ENCODE measurements at regions not wholly inside any gene's neighbourhood (a gene's known extent, or its start where the extent isn't known, plus 50 kb on each side); places are given as distances from the start of the nearest gene placed in this dataset.

DNA sequence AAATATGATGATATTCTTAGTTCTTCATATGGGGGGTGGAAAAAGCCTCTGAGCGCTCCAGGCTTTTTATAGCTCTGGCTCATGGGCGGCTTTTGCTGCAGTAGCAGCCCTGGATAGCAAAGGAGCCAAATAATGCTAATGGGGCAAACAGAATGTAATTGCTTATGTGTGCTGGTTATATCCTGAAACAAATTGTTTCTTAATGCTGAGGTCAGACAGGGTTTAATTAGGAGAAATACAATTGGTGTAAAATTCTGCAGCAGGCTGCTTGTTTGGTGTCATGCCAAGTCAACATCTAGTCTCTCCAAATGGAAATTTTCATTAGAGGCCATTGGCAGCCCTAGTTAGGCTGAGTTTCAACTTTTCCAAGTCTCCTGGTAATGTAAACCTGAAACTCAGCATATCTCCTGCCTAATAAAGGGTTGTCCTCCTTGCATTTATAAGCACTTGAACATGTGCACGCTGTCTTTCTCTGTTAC, 530.1 kb upstream of the NOX3 start:
- TF ChIP-seq, protein P1, sequence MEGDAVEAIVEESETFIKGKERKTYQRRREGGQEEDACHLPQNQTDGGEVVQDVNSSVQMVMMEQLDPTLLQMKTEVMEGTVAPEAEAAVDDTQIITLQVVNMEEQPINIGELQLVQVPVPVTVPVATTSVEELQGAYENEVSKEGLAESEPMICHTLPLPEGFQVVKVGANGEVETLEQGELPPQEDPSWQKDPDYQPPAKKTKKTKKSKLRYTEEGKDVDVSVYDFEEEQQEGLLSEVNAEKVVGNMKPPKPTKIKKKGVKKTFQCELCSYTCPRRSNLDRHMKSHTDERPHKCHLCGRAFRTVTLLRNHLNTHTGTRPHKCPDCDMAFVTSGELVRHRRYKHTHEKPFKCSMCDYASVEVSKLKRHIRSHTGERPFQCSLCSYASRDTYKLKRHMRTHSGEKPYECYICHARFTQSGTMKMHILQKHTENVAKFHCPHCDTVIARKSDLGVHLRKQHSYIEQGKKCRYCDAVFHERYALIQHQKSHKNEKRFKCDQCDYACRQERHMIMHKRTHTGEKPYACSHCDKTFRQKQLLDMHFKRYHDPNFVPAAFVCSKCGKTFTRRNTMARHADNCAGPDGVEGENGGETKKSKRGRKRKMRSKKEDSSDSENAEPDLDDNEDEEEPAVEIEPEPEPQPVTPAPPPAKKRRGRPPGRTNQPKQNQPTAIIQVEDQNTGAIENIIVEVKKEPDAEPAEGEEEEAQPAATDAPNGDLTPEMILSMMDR (IDR thresholded peaks at IDR 0.05), result no peak
- TF ChIP-seq EZH2phosphoT487 (IDR thresholded peaks at IDR 0.05), result no peak

Measured in neural progenitor cell (in vitro differentiated cells).